A673 (cell line): ENCODE measurements at regions not wholly inside any gene's neighbourhood (a gene's known extent, or its start where the extent isn't known, plus 50 kb on each side); places are given as distances from the start of the nearest gene placed in this dataset.
"Not testable (repeated sequence)": the region's sequence is repeated elsewhere in the genome, so short reads cannot be mapped to it uniquely, and the experiment has no call there.

ENCODE experiments used
- BruUV-seq: library from RNA; stranded (reverse); fragments of 400-500 nt; replicated peaks from 2 replicates; lab custom pipeline; 2021; lab: Mats Ljungman, UMichigan
- CTCF ChIA-PET: fragments of 300-600 bp; sonication (Branson Sonifier 250); formaldehyde crosslinking; loops from one replicate; lab custom pipeline; 2022; ENCODE audit warnings: antibody characterized with exemption; lab: Charles Lee
- POLR2A ChIA-PET: fragments of 300-600 bp; sonication (Branson Sonifier 250); formaldehyde crosslinking; loops from one replicate; lab custom pipeline; 2022; ENCODE audit warnings: antibody characterized with exemption; ENCODE audit not compliant: low non-redundant PET; lab: Charles Lee
- DNase-seq: peaks from one replicate; pipeline ENCODE4 v3.0.0-alpha.2; 2015; ENCODE audit warnings: low spot score
- H3K27ac ChIP-seq: fragments of 200-600 bp; sonication (generic); 2 replicates; pipeline ENCODE4 v1.5.1; 2016; ENCODE audit warnings: mixed run types, low read depth, mild to moderate bottlenecking, mixed read lengths, antibody characterized with exemption, low read length; ENCODE audit not compliant: poor library complexity, severe bottlenecking
- H3K27me3 ChIP-seq: fragments of 200-600 bp; sonication (generic); replicated peaks from 2 replicates; pipeline ENCODE4 v1.6.1; 2017; ENCODE audit warnings: mixed run types, low read depth, mild to moderate bottlenecking, mixed read lengths, antibody characterized with exemption, low read length; ENCODE audit not compliant: insufficient read depth, poor library complexity
- H3K36me3 ChIP-seq: fragments of 200-600 bp; sonication (generic); 2 replicates; pipeline ENCODE4 v1.6.1; 2016; ENCODE audit warnings: mixed run types, mild to moderate bottlenecking, mixed read lengths, antibody characterized with exemption, low read length; ENCODE audit not compliant: insufficient read depth, poor library complexity, severe bottlenecking
- H3K4me1 ChIP-seq: fragments of 200-600 bp; sonication (generic); 2 replicates; pipeline ENCODE4 v1.6.1; 2017; ENCODE audit warnings: mixed run types, mild to moderate bottlenecking, mixed read lengths, antibody characterized with exemption, low read length; ENCODE audit not compliant: insufficient read depth, poor library complexity, severe bottlenecking
- H3K4me3 ChIP-seq: fragments of 200-600 bp; sonication (generic); 2 replicates; pipeline ENCODE4 v1.5.1; 2016; ENCODE audit warnings: low read depth, mixed run types, mild to moderate bottlenecking, mixed read lengths, low read length; ENCODE audit not compliant: poor library complexity, severe bottlenecking
- H3K9me3 ChIP-seq: fragments of 200-600 bp; sonication (generic); 2 replicates; pipeline ENCODE4 v1.6.1; 2016; ENCODE audit warnings: mixed run types, low read depth, mild to moderate bottlenecking, mixed read lengths, antibody characterized with exemption, low read length; ENCODE audit not compliant: poor library complexity, severe bottlenecking
- EZH2 ChIP-seq: fragments of 200-600 bp; sonication (generic); IDR thresholded peaks from 2 replicates; pipeline ENCODE4 v1.6.1; 2017; ENCODE audit warnings: borderline replicate concordance, low read depth, mild to moderate bottlenecking, mixed read lengths, antibody characterized with exemption, low read length; ENCODE audit not compliant: poor library complexity, severe bottlenecking
- intact Hi-C: fragments of 100-400 bp; cut with micrococcal nuclease; formaldehyde crosslinking; loops from one replicate; pipeline ENCODE4 v1.10.0; 2022; ENCODE audit not compliant: unreplicated experiment
- TF ChIP-seq, protein P1 (sequence below): fragments of 300-800, 200-600 bp; sonication (generic); conservative IDR thresholded peaks from 2 replicates; pipeline ENCODE4 v1.5.1; 2017; ENCODE audit warnings: low read depth, mild to moderate bottlenecking, antibody characterized with exemption, low read length, moderate library complexity, mixed read lengths

DNA sequence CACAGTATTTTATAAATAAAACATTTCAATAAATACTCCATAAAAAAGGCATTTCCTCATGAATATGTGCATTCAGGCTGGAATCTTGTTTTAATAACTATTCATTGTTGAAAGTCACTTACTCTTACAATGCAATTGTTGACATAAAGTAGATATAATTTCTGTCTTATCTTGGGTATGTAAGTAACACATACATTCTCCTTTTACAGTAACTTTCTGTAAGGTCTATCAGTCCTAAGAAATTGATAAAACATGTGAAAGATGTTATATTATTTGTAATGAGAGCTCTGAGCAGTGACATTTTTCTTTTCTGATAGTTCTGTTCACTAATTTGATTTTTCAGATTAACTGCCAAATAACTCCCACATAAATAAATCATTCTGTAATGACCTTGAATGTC is 1249.2 kb downstream of the STIM2 start:
- Histone ChIP-seq H3K36me3 (no peaks in the 10 kb centered on the region), H3K4me1 (no peaks in the 10 kb centered on the region), H3K27ac (no peak overlapping the region), H3K4me3 (no peak overlapping the region), H3K27me3 (no peaks in the 10 kb centered on the region), H3K9me3 (no peaks in the 10 kb centered on the region)
- no peak for DNase-seq
- POLR2A ChIA-PET: no interaction called here
- intact Hi-C loops: no loop called here
- TF ChIP-seq, protein P1, sequence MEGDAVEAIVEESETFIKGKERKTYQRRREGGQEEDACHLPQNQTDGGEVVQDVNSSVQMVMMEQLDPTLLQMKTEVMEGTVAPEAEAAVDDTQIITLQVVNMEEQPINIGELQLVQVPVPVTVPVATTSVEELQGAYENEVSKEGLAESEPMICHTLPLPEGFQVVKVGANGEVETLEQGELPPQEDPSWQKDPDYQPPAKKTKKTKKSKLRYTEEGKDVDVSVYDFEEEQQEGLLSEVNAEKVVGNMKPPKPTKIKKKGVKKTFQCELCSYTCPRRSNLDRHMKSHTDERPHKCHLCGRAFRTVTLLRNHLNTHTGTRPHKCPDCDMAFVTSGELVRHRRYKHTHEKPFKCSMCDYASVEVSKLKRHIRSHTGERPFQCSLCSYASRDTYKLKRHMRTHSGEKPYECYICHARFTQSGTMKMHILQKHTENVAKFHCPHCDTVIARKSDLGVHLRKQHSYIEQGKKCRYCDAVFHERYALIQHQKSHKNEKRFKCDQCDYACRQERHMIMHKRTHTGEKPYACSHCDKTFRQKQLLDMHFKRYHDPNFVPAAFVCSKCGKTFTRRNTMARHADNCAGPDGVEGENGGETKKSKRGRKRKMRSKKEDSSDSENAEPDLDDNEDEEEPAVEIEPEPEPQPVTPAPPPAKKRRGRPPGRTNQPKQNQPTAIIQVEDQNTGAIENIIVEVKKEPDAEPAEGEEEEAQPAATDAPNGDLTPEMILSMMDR: no peak
- no peak for TF ChIP-seq EZH2
- no TSS peak for BruUV-seq
- CTCF ChIA-PET: no interaction called here

DNA sequence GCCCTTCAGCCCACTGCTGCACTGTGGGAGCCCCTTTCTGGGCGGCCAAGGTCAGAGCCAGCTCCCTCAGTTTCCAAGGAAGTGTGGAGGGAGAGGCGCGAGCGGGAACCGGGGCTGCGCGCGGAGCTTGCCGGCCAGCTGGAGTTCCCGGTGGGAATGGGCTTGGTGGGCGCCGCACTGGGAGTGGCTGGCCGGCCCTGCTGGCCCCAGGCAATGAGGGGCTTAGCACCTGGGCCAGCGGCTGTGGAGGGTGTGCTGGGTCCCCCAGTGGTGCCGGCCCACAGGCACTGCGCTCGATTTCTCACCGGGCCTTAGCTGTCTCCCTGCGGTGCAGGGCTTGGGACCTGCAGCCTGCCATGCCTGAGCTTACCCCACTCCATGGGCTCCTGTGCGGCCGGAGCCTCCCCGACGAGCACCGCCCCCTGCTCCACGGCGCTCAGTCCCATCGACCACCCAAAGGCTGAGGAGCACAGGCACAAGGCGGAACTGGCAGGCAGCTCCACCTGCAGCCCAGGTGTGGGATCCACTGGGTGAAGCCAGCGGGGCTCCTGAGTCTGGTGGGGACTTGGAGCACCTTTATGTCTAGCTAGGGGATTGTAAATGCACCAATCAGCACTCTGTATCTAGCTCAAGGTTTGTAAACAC is 1252.2 kb downstream of the STIM2 start:
- DNase-seq, POLR2A ChIA-PET, H3K4me1 ChIP-seq, H3K27me3 ChIP-seq, H3K9me3 ChIP-seq, H3K36me3 ChIP-seq, intact Hi-C loops, H3K4me3 ChIP-seq, BruUV-seq, CTCF ChIA-PET, H3K27ac ChIP-seq: not testable (repeated sequence)

DNA sequence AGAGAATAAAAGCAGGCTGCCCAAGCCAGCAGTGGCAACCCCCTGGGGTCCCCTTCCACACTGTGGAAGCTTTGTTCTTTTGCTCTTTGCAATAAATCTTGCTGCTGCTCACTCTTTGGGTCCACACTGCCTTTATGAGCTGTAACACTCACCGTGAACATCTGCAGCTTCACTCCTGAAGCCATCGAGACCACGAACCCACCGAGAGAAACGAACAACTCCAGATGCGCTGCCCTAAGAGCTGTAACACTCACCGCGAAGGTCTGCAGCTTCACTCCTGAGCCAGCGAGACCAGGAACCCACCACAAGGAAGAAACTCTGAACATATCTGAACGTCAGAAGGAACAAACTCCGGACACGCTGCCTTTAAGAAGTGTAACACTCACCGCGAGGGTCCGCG is 1252.9 kb downstream of the STIM2 start:
- DNase-seq, CTCF ChIA-PET, H3K27ac ChIP-seq, POLR2A ChIA-PET, H3K27me3 ChIP-seq, intact Hi-C loops, H3K4me3 ChIP-seq, H3K4me1 ChIP-seq, H3K36me3 ChIP-seq, BruUV-seq, H3K9me3 ChIP-seq: not testable (repeated sequence)

DNA sequence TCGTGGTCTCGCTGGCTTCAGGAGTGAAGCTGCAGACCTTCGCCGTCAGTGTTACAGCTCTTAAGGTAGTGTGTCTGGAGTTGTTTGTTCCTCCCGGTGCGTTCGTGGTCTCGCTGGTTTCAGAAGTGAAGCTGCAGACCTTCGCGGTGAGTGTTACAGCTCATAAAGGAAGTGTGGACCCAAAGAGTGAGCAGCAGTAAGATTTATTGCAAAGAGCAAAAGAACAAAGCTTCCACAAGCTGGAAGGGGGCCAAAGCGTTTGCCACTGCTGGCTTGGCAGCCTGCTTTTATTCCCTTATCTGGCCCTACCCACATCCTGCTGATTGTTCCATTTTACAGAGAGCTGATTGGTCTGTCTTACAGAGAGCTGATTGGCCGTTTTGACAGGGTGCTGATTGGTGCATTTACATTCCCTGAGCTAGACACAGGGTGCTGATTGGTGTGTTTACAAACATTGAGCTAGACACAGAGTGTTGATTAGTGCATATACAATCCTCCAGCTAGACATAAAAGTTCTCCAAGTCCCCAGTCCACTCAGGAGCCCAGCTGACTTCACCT is 1256.0 kb downstream of the STIM2 start:
- H3K36me3 ChIP-seq, H3K27me3 ChIP-seq, CTCF ChIA-PET, H3K27ac ChIP-seq, H3K9me3 ChIP-seq, BruUV-seq, POLR2A ChIA-PET, H3K4me1 ChIP-seq, DNase-seq, intact Hi-C loops, H3K4me3 ChIP-seq: not testable (repeated sequence)
